ENCODE measurements at regions not wholly inside any gene's neighbourhood (a gene's known extent, or its start where the extent isn't known, plus 50 kb on each side); places are given as distances from the start of the nearest gene placed in this dataset.

GRCh38 chr1:232386721-232387510, 243.0 kb downstream of the SIPA1L2 start:
- TF ChIP-seq ZNF384 (IDR thresholded peaks at IDR 0.05) (no peak), ELF4 (IDR thresholded peaks at IDR 0.05) (no peak), BHLHE40 (IDR thresholded peaks at IDR 0.05; ENCODE audit: borderline replicate concordance) (no peak), SP1 (IDR thresholded peaks at IDR 0.05) (no peak), ARNT (IDR thresholded peaks at IDR 0.05) (no peak), FOXM1 (IDR thresholded peaks at IDR 0.05; ENCODE audit: borderline replicate concordance) (no peak), PKNOX1 (IDR thresholded peaks at IDR 0.05) (no peak), TARDBP (IDR thresholded peaks at IDR 0.05) (no peak), FOXA1 (IDR thresholded peaks at IDR 0.05) (no peak), NFRKB (IDR thresholded peaks at IDR 0.05) (no peak), SUZ12 (IDR thresholded peaks at IDR 0.05) (no peak)
